NCI-H146 treated with DMSO at 0.1 percent for 48 hours (cell line): ENCODE measurements at regions not wholly inside any gene's neighbourhood (a gene's known extent, or its start where the extent isn't known, plus 50 kb on each side); places are given as distances from the start of the nearest gene placed in this dataset.
A peak's percentile ranks its signal among the peaks of the same experiment; 100 is the strongest.
"Not testable (repeated sequence)": the region's sequence is repeated elsewhere in the genome, so short reads cannot be mapped to it uniquely, and the experiment has no call there.

Experiments
- DNase-seq: peaks from one replicate; lab custom pipeline; 2025; ENCODE audit not compliant: unreplicated experiment; lab: John Stamatoyannopoulos, UW

DNA sequence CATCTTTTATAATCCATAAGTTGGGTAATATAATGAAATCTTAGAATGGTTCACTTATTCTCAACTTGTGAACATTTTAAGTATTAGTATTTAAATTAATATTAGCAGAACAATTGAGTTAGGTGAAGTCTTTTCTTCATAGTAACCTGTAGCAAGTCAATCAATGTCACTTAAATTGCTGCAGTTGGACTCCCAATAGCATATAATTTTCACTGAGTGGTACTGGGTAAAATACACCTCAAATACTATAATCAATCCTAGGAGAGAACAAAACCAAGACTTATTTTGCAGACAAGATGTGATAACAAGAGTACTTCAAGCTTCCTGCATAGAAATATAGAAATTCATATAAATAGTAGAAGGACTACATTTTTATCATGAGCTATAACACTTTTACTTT is 677.9 kb upstream of the LRRN3 start:
- DNase-seq = no peak

DNA sequence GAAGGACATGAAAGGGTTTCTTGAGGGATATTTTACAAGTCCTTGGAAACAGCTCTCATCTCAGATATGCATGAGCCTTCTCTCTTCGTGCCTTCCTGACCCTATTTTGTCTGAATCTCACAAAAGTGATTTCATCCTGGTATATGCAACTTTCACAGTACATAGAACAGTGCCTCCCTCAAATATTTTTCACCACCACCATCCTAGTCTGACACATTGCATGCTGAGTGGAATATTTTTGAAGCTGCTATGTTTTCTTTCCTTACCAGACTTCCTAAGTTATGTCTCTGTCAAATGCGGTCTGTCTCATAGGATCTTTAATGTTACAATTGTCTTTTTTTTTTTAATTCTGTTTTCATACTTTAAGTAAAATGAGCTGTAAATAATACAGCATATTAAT is 673.3 kb upstream of the LRRN3 start:
- no peak for DNase-seq

DNA sequence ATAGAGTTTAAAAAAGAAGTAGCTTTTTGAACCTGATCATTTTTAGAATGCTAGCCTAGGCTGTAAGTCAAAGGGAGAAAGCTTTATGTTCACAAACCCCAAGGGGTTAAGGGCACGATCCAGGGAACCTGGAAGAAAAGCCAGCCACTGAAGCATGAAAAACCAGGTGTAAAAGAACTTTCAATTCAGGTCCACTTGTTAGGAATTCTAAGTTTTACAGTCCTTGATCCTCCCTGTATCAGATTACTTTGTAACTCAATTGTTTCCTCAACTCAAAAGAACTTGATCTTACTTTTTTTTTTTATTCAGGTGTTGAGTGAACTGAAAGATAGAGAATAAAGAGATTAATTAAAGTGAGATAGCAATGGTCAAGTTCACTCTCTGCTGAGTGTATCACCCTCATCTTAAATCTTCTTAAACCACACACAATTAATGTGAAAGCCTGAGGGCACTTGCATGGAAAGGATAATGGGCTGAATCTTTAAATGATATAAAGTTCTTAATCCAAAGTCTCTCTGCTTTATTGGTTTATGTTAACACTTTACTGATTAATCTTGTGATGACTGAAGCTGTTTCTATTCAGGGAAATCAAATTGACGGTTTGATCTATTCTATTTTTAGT is 672.2 kb upstream of the LRRN3 start:
- DNase-seq = no peak

DNA sequence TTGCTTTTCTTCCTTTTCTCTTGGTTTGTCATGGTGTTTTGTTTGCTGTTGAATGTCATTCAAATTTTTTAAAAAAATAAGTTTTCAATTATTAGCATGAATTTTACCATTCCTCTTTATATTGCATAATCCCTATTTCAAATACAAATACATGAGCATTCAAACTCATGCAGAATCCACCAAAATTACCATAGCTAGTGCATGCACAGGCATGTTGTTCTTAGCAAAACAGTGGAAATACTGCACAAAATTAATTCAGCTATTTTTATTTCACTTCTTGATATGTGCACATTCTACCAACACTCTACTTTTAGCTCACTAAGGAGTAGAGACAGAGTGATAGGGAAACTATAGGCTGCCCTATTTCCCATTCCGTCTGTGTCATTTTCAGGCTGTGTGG is 670.1 kb upstream of the LRRN3 start:
- DNase-seq = no peak

DNA sequence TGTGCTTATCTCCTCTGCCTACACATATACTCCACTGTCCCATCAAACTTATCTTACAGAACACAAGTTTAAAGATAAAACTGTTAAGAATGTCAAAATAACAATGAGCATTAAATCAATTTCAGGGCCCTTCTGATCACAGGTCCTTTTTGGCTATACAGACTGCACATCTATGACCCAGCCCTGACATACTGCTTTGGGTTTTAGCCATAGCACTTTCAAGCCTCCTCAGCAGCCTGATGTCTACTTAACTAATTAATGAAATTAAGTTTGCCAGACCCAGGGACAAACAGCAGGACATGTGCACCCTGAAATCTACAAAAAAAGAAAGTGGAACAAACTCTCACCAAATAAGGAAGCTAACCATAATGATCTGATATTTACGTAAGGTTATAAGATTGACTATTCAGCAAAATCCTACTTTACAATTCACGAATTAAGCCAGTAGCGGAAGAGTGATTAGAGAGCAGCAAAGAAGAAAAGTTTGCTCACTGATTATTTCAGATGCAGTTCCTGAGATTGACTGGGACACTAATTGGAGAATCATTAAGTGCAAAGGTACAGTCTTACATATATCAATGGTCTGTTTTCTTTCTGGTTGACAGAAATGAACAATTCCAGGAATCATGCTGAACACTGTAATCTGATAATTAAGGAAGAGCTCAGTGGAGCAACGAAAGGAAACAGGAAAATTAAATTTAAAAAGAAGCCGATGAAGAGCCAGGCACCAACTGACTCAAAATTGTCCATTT is 669.3 kb upstream of the LRRN3 start:
- no peak for DNase-seq

DNA sequence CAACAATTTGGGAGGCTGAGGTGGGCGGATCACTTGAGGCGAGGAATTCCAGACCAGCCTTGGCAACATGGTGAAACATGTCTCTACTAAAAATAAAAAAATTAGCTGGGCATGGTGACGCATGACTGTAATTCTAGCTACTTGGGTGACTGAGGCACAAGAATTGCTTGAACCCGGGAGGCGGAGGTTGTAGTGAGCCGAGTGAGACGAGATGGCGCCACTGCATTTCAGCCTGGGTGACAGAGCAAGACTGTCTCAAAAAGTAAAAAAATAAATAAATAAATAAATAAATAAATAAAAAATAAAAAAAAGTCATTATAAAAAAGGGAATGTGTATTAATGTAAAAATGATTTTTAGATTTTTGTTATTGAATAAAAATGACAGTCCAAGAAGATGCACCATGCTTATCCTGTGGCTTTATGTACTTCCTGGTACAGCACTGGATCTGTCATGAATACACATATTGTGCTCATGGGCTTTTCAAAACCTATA is 658.8 kb upstream of the LRRN3 start:
- no peak for DNase-seq

DNA sequence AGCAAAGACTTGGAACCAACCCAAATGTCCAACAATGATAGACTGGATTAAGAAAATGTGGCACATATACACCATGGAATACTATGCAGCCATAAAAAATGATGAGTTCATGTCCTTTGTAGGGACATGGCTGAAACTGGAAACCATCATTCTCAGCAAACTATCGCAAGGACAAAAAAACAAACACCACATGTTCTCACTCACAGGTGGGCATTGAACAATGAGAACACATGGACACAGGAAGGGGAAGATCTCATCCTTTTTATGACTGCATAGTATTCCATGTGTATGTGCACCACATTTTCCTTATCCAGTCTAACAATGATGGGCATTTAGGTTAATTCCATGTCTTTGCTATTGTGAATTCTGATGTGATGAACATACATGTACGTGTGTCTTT is 652.0 kb upstream of the LRRN3 start:
- not testable (repeated sequence) for DNase-seq

DNA sequence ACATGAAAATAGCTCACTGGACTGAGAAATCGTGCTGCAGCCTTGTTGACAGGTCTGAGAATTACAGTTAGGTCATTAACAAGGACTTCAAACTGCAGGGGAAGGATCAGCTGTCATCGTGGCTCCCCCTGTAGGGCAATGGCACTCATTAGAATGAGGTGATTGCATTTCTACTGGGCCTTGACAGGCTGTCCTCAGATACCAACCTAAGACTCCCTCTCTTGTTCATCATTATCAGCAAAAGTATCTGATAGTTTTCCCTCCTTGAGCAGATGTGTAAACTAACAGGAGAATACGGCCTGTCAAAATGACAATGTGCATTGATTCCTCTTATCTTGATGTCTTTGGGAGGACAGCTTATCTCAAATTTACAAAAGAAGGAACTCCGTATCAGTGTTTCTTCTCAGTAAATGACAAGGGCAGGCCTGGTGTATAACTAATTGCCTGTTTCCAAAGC is 648.5 kb upstream of the LRRN3 start:
- peak; percentile 97 for DNase-seq

DNA sequence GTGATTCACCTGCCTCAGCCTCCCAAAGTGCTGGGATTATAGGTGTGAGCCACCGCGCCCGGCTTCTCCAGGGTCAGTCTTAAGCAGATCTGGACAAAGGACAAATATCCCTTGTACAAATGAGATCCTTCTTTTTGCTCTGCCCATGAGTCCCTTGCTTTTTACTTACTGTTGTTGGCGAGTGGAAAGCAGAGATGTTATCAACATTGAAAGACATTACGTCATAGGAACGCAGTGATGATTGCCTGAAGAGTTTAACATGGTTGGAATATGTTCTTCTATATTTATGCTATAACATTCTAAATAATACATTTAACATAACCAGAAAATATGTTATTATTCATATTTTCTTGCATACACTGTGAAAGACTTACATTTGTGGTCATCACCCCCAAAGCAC is 644.3 kb upstream of the LRRN3 start:
- DNase-seq = no peak

DNA sequence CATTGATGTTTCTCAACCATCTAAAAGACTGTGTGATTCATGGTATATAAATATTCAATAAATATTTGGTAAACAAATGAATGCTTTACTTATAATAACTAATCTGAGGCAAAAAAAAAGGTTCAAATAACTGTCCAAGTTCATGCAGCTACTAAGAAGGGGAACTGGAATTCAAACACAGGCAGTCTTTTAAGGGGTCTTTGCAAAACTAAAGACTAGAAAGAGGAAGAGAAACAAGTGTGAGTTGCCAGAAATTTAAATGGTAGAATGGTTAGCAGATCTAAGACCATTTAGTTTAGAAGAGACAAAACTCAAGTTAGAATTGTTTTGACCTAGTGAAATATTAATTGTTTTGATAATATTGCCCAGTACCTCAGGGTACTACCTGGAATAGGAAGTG is 642.0 kb upstream of the LRRN3 start:
- DNase-seq = no peak

DNA sequence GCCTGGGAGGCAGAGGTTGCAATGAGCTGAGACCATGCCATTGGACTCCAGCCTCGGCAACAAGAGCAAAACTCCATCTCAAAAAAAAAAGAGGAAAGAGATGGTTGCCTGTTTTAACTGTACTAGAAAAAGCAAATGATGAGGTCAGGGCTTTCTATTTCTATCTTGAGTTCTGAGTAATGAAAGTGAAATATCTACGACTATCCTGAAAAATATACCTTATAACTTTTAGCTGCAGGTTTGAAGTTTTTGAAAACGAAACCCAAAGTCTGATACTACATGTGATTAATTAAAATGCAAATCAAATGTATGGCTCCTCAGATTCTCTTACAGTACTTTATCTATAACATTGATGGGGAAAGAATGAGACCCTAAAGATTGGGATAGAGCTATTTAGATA is 636.2 kb upstream of the LRRN3 start:
- DNase-seq = no peak

DNA sequence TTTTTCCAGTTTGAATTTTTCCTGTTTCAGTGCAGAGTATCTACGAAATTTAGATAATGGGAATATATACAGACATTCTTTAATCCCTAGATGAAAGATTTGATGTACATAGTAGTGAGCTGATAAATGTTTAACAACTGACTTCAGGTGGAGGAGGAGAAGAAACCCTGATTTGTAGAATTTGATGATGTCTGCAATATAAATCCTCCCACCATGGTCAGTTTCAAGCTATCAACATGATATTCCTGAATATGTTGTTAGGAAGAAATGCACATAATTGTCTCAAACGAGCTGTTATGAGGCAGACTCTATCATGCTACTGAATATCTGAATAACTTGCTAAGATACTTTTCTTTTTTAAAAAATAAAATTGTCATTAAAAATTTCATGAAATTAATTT is 629.3 kb upstream of the LRRN3 start:
- DNase-seq = no peak

DNA sequence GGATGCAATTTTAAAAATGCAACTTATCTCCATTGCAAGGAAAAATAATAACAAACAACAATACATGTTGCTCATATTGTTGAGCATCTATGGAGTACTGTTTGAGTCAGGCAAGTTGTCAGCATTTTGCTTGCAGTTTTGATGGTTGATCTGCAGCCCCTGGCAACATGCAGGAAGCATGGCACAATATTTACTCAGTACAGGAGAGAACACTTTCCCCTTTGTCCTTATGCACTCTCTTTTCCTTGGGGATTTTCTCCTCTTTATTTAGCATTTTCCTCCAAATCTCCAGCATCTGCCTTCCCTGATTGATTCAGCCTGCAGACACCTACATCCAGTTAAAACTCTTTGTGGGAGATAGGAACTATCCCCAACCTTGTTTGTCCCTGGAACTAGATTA is 620.5 kb upstream of the LRRN3 start:
- no peak for DNase-seq

DNA sequence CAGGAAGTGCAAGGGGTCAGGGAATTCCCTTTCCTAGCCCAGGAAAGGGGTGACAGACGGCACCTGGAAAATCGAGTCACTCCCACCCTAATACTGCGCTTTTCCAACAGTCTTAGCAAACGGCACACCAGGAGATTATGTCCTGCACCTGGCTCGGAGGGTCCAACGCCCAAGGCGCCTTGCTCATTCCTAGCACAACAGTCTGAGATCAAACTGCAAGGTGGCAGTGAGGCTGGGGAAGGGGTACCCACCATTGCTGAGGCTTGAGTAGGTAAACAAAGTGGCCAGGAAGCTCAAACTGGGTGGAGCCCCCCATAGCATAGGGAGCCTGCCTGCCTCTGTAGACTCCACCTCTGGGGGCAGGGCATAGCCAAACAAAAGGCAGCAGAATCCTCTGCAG is 618.5 kb upstream of the LRRN3 start:
- not testable (repeated sequence) for DNase-seq

DNA sequence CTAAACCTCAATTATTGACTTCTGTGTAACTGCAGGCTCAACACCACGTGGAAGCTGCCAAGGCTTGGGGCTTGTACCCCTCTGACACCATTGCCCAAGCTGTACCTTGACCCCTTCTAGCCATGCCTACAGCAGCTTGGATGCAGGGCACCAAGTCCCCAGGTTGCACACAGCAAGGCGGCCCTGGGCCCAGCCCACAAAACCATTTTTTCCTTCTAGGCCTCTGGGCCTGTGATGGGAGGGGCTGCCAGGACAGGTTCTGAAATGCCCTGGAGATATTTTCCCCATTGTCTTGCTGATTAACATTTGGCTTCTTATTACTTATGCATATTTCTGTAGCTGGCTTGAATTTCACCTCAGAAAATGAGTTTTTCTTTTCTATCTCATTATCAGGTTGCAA is 610.0 kb upstream of the LRRN3 start:
- no peak for DNase-seq

DNA sequence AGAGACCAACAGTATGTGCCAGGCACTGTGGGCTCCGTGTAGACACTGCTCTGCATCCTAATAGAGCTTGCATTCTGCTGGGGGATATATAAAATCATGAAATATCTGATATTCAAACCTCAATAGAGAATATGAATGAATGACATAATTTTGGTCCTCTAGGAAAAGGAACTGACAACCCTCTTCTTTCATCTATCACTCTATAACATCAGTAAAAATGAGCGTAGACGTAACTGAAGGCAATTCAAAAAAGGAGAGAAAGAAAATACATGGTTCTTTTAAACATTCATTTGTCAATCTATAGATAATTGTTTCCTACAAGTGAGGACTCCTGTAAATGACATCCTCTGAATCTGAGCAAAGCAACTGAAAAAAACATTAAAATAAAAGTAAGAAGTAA is 607.4 kb upstream of the LRRN3 start:
- DNase-seq = no peak

DNA sequence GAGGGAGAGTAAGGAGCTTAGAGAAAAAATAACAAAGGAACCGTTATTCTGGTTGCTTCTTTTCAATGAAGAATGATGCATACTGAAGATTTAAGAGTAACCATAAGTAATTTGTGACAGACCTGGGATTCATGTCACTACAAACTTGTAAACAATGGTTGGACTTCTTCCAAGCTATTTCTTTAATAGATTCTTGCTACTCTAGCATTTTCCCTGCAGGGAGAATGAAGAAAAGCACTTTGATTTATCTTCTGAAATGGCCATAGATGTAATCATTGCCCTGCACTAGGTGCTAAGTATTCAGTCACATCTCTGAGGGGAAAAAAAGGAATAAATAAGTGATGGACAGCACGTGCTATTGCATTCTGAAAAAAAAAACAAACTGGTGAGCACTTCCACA is 606.6 kb upstream of the LRRN3 start:
- no peak for DNase-seq

DNA sequence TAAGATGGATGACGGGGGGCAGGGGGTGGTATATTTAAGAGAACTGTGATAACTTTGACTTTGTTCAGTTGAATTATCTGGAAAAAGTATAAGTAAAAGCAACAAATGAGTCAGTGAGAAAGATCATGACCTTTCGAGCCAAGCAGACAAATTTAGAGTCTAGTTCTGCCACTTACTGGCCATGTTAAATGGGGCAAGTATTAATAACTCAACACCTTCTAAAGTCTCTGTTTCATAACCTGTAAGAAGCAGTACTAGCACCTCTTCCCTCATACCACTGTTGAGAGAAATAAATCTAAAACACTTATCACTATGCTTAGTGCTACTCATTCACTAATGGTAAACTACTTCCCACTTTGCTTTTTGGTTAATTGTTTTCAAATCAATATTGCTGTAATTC is 604.4 kb upstream of the LRRN3 start:
- no peak for DNase-seq

DNA sequence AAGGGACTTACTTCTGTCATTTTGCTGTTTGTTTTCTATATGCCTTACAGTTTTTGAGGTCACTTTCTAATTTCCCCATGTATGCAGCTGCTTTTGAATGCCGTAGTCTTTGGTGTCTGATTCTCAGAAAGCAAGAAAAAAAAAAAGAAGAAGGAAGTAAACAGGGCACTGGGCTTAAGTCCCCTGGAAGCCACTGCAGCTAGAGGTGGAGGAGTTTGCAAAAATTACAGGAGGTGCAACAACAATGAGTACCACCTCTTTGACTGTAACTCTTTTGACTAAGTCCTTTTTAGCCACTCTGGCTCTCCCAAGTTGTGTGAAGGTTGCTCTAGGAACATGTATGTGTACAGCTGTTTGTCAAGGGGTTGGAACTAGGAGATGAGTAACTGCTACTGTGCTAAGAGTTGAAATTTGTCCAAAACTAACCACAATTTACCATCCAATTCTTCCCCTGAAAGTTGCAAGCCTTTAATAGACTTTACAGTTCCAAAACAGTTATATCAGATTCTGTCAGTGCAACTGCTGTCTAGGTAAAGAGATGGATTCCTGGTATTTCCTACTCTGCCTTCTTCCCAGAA is 588.0 kb upstream of the LRRN3 start:
- DNase-seq = no peak

DNA sequence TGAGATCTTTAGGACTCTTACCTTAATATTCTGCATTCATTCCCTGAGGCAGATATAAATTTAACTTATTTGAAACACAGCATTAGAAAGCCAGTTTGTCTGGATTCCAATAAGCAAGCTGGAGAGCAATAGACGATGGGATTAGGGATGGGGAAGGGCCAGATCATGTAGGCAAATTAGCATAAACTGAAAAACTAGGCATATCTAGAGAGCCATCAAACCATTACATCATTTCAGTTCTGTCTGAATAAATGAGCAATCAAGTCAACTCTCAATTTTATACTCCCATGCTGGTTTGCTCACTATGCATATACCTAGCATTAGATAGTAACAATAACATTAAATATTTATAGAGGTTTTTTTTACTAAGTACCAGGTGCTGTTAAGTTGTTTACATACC is 583.6 kb upstream of the LRRN3 start:
- peak; percentile 58 for DNase-seq

DNA sequence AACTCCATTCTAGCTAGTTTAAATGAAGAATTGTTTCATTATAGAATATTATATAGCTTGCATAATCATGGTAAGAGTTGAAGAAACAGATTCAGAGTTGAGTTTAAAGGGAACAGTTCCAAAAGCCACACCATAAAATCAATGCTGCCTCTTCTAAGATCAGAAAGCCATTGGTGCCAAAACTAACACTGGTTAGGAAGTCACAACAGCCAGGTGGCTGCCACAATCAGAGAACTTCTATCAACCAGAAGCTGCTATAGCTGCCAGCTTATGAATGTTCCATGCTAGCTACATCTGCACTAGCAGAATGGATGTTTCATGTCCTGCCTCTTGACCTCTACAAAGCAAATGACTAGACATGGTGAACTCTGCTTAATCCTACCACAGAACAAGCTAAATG is 583.1 kb upstream of the LRRN3 start:
- peak; percentile 58 for DNase-seq

DNA sequence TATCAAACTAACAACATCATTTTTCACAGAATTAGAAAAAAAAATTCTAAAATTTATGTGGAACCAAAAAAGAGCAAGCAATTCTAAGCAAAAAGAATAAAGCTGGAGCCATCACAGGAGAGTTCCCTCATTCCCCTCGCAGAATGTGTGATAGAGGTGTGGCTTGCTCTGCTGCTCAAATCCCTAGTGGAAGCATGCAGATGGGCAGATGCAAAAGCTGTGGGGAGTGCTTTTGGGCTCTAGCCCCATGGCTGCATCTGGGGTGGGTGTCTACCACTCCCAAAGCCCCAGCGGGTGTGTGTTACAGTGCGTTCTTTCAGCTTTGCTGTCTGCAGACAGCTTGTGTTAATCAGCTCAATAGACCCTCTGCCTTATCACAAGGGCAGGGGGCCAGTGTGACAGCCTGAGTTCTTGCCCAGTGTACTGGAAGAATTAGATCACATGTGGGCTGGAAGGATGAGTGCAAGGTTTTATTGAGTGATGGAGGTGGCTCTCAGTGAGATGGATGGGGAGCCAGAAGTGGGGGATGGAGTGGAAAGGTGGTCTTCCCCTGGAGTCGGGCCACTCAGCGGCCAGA is 575.9 kb upstream of the LRRN3 start:
- DNase-seq = not testable (repeated sequence)
